GM12878 (cell line): ENCODE measurements at regions not wholly inside any gene's neighbourhood (a gene's known extent, or its start where the extent isn't known, plus 50 kb on each side); places are given as distances from the start of the nearest gene placed in this dataset.

Experiments
- ATAC-seq: fragments of 200-7000 bp; cut with Tn5 transposase; 3 replicates; pipeline ENCODE4 v1.9.1; 2020; ENCODE audit warnings: mild to moderate bottlenecking, moderate library complexity
- BruUV-seq: library from RNA; stranded (reverse); fragments of 400-500 nt; replicated peaks from 2 replicates; lab custom pipeline; 2021; lab: Mats Ljungman, UMichigan
- CTCF ChIA-PET: fragments of 300-600 bp; sonication (Branson Sonifier 250); formaldehyde crosslinking; extraction: SDS; loops from one replicate; lab custom pipeline; 2021; ENCODE audit warnings: inconsistent platforms; lab: Yijun Ruan, JAX
- POLR2A ChIA-PET: fragments of 350-600 bp; formaldehyde crosslinking; extraction: SDS; loops from one replicate; lab custom pipeline; 2021; ENCODE audit warnings: inconsistent platforms; lab: Charles Lee
- RAD21 ChIA-PET: fragments of 300-600 bp; sonication (Branson Sonifier 250); formaldehyde crosslinking; loops from one replicate; lab custom pipeline; 2023; ENCODE audit warnings: antibody characterized with exemption; ENCODE audit not compliant: unreplicated experiment; lab: Charles Lee
- SMC1A ChIA-PET: fragments of 300-600 bp; sonication (Branson Sonifier 250); formaldehyde crosslinking; loops from one replicate; lab custom pipeline; 2023; ENCODE audit not compliant: unreplicated experiment, uncharacterized antibody; lab: Charles Lee
- DNase-seq: peaks from one replicate; pipeline ENCODE4 v3.0.0-alpha.2; 2011; ENCODE audit warnings: low read depth, low spot score
- FAIRE-seq: peaks from 3 replicates; lab custom pipeline; 2011; peaks lifted over from hg19 to GRCh38; lab: Jason Lieb, UNC
- H2AFZ ChIP-seq: 2 replicates; pipeline ENCODE4 v1.6.0; 2011; ENCODE audit warnings: low read depth, low read length, control low read depth; ENCODE audit not compliant: control insufficient read depth
- H3K27ac ChIP-seq: 2 replicates; pipeline ENCODE4 v1.5.1; 2011; ENCODE audit warnings: control low read depth; ENCODE audit not compliant: control insufficient read depth, insufficient read depth
- H3K27me3 ChIP-seq, 2 experiments: replicated peaks in 1 of 2; 2 replicates each; pipeline versions ENCODE4 v1.6.0 to v1.6.1; 2011; ENCODE audit warnings: low read length in 1 of 2; ENCODE audit not compliant: control insufficient read depth in 2 of 2, insufficient read depth in 2 of 2
- H3K36me3 ChIP-seq, 2 experiments: 2 replicates each; pipeline ENCODE4 v1.5.1; 2011; ENCODE audit warnings: low read length in 1 of 2; ENCODE audit not compliant: control insufficient read depth in 2 of 2, insufficient read depth in 2 of 2
- H3K4me1 ChIP-seq: 2 replicates; pipeline ENCODE4 v1.6.1; 2011; ENCODE audit warnings: mild to moderate bottlenecking, low read length, moderate library complexity, mixed read lengths; ENCODE audit not compliant: control insufficient read depth, insufficient read depth
- H3K4me2 ChIP-seq: 2 replicates; pipeline ENCODE4 v1.6.0; 2011; ENCODE audit warnings: control low read depth; ENCODE audit not compliant: control insufficient read depth, insufficient read depth
- H3K4me3 ChIP-seq: fragments of 200-600 bp; sonication (generic); 2 replicates; pipeline ENCODE4 v1.5.1; 2016
- H3K79me2 ChIP-seq: 2 replicates; pipeline ENCODE4 v1.6.0; 2011; ENCODE audit warnings: low read length; ENCODE audit not compliant: control insufficient read depth, insufficient read depth
- H3K9ac ChIP-seq: 2 replicates; pipeline ENCODE4 v1.8.0; 2011; ENCODE audit warnings: low read length, control low read depth, mixed read lengths; ENCODE audit not compliant: control insufficient read depth, insufficient read depth
- H3K9me3 ChIP-seq: replicated peaks from 3 replicates; pipeline ENCODE4 v1.5.1; 2011; ENCODE audit warnings: mild to moderate bottlenecking, low read length; ENCODE audit not compliant: control insufficient read depth, insufficient read depth
- H4K20me1 ChIP-seq: 2 replicates; pipeline ENCODE4 v1.6.0; 2011; ENCODE audit not compliant: control insufficient read depth, insufficient read depth
- FOXK2 ChIP-seq: fragments of 450-650 bp; IDR thresholded peaks from 2 replicates; pipeline ENCODE4 v1.6.1; 2017; ENCODE audit warnings: mild to moderate bottlenecking, moderate library complexity
- NR2C2 ChIP-seq: IDR thresholded peaks from 2 replicates; pipeline ENCODE4 v1.6.1; 2011; ENCODE audit warnings: borderline replicate concordance, low read depth; ENCODE audit not compliant: control insufficient read depth, insufficient read length
- TCF3 ChIP-seq: IDR thresholded peaks from 2 replicates; pipeline ENCODE4 v1.6.1; 2012; ENCODE audit warnings: low read depth, mild to moderate bottlenecking, low read length, borderline replicate concordance; ENCODE audit not compliant: insufficient read depth
- WGBS: methylation state at CpG from one replicate; pipeline ENCODE4 v1.1.6; 2016; ENCODE audit warnings: low lambda C conversion rate; ENCODE audit not compliant: insufficient replicate concordance, insufficient coverage; ENCODE audit errors: missing lambda C conversion rate; 5-methylcytosine and 5-hydroxymethylcytosine counted together
- in situ Hi-C: fragments of 300-500 bp; cut with MboI; formaldehyde crosslinking; loops from 9 replicates; pipeline ENCODE4 v1.14.3; 2018; ENCODE audit warnings: mixed read lengths
- intact Hi-C: fragments of 100-400 bp; cut with micrococcal nuclease; formaldehyde crosslinking; loops from one replicate; pipeline ENCODE4 v1.14.2; 2022; ENCODE audit not compliant: unreplicated experiment
- TF ChIP-seq, protein P1 (sequence below): fragments of 450-650 bp; IDR thresholded peaks from 2 replicates; pipeline ENCODE4 v1.6.1; 2018; ENCODE audit warnings: borderline replicate concordance, mild to moderate bottlenecking; ENCODE audit not compliant: partially characterized antibody
- TF ChIP-seq, protein P2 (sequence below): IDR thresholded peaks from 2 replicates; pipeline ENCODE4 v1.6.1; 2012; ENCODE audit warnings: improper control_type of control experiment, low read depth, low read length; ENCODE audit not compliant: insufficient replicate concordance
- TF ChIP-seq, protein P3 (sequence below): IDR thresholded peaks from 2 replicates; pipeline ENCODE4 v1.6.1; 2012; ENCODE audit warnings: low read depth, low read length, improper control_type of control experiment
- TF ChIP-seq, protein P4 (sequence below): fragments of 450-650 bp; IDR thresholded peaks from 2 replicates; pipeline ENCODE4 v1.6.1; 2017; ENCODE audit warnings: low read depth, mild to moderate bottlenecking, moderate library complexity
- TF ChIP-seq, protein P5 (sequence below): fragments of 450-650 bp; IDR thresholded peaks from 2 replicates; pipeline ENCODE4 v1.6.1; 2016; ENCODE audit warnings: mild to moderate bottlenecking, moderate library complexity, borderline replicate concordance

DNA sequence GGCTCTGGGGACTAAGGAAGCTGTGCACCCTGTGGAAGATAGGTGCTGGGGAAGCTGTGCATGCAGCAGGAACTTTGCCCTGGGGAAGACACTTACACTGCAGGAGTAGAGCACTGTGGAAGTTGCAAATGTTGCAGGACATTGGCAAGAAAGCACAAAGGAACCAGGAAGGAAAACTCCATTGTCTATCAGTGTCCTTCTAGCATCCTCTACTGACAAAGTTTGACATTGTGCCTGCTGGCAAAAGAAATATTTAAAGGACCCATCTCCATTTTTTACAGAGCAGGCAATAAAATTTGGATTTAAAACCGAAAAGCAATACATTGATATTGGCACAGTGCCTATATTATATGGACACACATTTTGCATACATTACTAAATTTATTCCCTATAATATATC lies 394.1 kb downstream of the PBX1 start:
- Histone ChIP-seq H3K9me3 (no peaks in the 10 kb centered on the region; the same call in 2 of the 3 replicates), H2AFZ (no peak overlapping the region), H3K4me2 (no peak overlapping the region), H4K20me1 (no peaks in the 10 kb centered on the region), H3K4me1 (no peaks in the 10 kb centered on the region), H3K79me2 (no peaks in the 10 kb centered on the region), H3K9ac (no peak overlapping the region), H3K27ac (no peak overlapping the region), H3K4me3 (no peak overlapping the region), H3K27me3 (no peaks in the 10 kb centered on the region), H3K36me3 (no peaks in the 10 kb centered on the region)
- in situ Hi-C loops, result no loop called here
- BruUV-seq, result no TSS peak
- ChIA-PET SMC1A (no interaction called here), CTCF (no interaction called here), RAD21 (no interaction called here), POLR2A (no interaction called here)
- DNase-seq (no peak), ATAC-seq (no peak), FAIRE-seq (no peak)
- WGBS, result 0% methylated on average over 1 of the region's 1 CpG
- intact Hi-C loops, result no loop called here
- TF ChIP-seq FOXK2 (no peak), TCF3 (no peak), NR2C2 (no peak)
- TF ChIP-seq, protein P1, sequence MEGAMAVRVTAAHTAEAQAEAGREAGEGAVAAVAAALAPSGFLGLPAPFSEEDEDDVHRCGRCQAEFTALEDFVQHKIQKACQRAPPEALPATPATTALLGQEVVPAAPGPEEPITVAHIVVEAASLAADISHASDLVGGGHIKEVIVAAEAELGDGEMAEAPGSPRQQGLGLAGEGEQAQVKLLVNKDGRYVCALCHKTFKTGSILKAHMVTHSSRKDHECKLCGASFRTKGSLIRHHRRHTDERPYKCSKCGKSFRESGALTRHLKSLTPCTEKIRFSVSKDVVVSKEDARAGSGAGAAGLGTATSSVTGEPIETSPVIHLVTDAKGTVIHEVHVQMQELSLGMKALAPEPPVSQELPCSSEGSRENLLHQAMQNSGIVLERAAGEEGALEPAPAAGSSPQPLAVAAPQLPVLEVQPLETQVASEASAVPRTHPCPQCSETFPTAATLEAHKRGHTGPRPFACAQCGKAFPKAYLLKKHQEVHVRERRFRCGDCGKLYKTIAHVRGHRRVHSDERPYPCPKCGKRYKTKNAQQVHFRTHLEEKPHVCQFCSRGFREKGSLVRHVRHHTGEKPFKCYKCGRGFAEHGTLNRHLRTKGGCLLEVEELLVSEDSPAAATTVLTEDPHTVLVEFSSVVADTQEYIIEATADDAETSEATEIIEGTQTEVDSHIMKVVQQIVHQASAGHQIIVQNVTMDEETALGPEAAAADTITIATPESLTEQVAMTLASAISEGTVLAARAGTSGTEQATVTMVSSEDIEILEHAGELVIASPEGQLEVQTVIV, result no peak
- TF ChIP-seq, protein P2, sequence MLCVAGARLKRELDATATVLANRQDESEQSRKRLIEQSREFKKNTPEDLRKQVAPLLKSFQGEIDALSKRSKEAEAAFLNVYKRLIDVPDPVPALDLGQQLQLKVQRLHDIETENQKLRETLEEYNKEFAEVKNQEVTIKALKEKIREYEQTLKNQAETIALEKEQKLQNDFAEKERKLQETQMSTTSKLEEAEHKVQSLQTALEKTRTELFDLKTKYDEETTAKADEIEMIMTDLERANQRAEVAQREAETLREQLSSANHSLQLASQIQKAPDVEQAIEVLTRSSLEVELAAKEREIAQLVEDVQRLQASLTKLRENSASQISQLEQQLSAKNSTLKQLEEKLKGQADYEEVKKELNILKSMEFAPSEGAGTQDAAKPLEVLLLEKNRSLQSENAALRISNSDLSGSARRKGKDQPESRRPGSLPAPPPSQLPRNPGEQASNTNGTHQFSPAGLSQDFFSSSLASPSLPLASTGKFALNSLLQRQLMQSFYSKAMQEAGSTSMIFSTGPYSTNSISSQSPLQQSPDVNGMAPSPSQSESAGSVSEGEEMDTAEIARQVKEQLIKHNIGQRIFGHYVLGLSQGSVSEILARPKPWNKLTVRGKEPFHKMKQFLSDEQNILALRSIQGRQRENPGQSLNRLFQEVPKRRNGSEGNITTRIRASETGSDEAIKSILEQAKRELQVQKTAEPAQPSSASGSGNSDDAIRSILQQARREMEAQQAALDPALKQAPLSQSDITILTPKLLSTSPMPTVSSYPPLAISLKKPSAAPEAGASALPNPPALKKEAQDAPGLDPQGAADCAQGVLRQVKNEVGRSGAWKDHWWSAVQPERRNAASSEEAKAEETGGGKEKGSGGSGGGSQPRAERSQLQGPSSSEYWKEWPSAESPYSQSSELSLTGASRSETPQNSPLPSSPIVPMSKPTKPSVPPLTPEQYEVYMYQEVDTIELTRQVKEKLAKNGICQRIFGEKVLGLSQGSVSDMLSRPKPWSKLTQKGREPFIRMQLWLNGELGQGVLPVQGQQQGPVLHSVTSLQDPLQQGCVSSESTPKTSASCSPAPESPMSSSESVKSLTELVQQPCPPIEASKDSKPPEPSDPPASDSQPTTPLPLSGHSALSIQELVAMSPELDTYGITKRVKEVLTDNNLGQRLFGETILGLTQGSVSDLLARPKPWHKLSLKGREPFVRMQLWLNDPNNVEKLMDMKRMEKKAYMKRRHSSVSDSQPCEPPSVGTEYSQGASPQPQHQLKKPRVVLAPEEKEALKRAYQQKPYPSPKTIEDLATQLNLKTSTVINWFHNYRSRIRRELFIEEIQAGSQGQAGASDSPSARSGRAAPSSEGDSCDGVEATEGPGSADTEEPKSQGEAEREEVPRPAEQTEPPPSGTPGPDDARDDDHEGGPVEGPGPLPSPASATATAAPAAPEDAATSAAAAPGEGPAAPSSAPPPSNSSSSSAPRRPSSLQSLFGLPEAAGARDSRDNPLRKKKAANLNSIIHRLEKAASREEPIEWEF, result no peak
- TF ChIP-seq, protein P3, sequence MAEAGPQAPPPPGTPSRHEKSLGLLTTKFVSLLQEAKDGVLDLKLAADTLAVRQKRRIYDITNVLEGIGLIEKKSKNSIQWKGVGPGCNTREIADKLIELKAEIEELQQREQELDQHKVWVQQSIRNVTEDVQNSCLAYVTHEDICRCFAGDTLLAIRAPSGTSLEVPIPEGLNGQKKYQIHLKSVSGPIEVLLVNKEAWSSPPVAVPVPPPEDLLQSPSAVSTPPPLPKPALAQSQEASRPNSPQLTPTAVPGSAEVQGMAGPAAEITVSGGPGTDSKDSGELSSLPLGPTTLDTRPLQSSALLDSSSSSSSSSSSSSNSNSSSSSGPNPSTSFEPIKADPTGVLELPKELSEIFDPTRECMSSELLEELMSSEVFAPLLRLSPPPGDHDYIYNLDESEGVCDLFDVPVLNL, result no peak
- TF ChIP-seq, protein P4, sequence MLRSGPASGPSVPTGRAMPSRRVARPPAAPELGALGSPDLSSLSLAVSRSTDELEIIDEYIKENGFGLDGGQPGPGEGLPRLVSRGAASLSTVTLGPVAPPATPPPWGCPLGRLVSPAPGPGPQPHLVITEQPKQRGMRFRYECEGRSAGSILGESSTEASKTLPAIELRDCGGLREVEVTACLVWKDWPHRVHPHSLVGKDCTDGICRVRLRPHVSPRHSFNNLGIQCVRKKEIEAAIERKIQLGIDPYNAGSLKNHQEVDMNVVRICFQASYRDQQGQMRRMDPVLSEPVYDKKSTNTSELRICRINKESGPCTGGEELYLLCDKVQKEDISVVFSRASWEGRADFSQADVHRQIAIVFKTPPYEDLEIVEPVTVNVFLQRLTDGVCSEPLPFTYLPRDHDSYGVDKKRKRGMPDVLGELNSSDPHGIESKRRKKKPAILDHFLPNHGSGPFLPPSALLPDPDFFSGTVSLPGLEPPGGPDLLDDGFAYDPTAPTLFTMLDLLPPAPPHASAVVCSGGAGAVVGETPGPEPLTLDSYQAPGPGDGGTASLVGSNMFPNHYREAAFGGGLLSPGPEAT, result no peak
- TF ChIP-seq, protein P5, sequence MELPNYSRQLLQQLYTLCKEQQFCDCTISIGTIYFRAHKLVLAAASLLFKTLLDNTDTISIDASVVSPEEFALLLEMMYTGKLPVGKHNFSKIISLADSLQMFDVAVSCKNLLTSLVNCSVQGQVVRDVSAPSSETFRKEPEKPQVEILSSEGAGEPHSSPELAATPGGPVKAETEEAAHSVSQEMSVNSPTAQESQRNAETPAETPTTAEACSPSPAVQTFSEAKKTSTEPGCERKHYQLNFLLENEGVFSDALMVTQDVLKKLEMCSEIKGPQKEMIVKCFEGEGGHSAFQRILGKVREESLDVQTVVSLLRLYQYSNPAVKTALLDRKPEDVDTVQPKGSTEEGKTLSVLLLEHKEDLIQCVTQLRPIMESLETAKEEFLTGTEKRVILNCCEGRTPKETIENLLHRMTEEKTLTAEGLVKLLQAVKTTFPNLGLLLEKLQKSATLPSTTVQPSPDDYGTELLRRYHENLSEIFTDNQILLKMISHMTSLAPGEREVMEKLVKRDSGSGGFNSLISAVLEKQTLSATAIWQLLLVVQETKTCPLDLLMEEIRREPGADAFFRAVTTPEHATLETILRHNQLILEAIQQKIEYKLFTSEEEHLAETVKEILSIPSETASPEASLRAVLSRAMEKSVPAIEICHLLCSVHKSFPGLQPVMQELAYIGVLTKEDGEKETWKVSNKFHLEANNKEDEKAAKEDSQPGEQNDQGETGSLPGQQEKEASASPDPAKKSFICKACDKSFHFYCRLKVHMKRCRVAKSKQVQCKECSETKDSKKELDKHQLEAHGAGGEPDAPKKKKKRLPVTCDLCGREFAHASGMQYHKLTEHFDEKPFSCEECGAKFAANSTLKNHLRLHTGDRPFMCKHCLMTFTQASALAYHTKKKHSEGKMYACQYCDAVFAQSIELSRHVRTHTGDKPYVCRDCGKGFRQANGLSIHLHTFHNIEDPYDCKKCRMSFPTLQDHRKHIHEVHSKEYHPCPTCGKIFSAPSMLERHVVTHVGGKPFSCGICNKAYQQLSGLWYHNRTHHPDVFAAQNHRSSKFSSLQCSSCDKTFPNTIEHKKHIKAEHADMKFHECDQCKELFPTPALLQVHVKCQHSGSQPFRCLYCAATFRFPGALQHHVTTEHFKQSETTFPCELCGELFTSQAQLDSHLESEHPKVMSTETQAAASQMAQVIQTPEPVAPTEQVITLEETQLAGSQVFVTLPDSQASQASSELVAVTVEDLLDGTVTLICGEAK, result no peak
